ENCODE measurements at regions not wholly inside any gene's neighbourhood (a gene's known extent, or its start where the extent isn't known, plus 50 kb on each side); places are given as distances from the start of the nearest gene placed in this dataset.

- TF ChIP-seq, protein P1, sequence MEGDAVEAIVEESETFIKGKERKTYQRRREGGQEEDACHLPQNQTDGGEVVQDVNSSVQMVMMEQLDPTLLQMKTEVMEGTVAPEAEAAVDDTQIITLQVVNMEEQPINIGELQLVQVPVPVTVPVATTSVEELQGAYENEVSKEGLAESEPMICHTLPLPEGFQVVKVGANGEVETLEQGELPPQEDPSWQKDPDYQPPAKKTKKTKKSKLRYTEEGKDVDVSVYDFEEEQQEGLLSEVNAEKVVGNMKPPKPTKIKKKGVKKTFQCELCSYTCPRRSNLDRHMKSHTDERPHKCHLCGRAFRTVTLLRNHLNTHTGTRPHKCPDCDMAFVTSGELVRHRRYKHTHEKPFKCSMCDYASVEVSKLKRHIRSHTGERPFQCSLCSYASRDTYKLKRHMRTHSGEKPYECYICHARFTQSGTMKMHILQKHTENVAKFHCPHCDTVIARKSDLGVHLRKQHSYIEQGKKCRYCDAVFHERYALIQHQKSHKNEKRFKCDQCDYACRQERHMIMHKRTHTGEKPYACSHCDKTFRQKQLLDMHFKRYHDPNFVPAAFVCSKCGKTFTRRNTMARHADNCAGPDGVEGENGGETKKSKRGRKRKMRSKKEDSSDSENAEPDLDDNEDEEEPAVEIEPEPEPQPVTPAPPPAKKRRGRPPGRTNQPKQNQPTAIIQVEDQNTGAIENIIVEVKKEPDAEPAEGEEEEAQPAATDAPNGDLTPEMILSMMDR (conservative IDR thresholded peaks at IDR 0.05; ENCODE audit: low read depth, low read length), result peak; percentile 11
- no peak overlapping the region for H3K4me3 ChIP-seq (ENCODE audit: low read length)
- DNase-seq (ENCODE audit: low read depth), result no peak
These were observed 597.5 kb upstream of the JAG1 start for GRCh38 chr20:11271319-11271718.

- TF ChIP-seq, protein P1 (conservative IDR thresholded peaks at IDR 0.05; ENCODE audit: low read depth, low read length), result no peak
- DNase-seq (ENCODE audit: low read depth), result no peak
These were observed 598.3 kb upstream of the JAG1 start for GRCh38 chr20:11271920-11272594.

GRCh38 chr20:11274141-11274594, 600.4 kb upstream of the JAG1 start:
- TF ChIP-seq, protein P1 (conservative IDR thresholded peaks at IDR 0.05; ENCODE audit: low read depth, low read length), result peak; percentile 48
- no peak for DNase-seq (ENCODE audit: low read depth)
- H3K4me3 ChIP-seq (ENCODE audit: low read length), result no peak overlapping the region

More at GRCh38 chr20:11271920-11272594, 598.3 kb upstream of the JAG1 start:
- no peak overlapping the region for H3K4me3 ChIP-seq (ENCODE audit: low read length)

DNA sequence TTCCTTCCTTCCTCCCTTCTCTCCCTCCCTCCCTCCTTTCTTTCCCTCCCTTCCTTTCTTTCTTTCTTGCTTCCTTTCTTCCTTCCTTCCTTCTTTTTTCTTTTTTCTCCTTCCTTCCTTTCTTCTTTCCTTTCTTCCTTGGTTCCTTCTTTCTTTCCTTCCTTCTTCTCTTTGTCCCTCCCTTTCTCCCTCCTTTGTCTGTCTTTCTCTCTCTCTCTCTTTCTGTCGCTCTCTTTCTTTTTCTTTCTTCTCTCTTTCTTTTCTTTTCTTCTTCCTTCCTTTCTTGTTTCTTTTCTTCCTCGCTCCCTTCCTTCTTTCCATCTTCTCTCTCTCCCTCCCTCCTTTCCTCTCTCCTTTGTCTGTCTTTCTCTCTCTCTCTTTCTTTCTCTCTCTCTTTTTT, 601.9 kb upstream of the JAG1 start:
- no peak for DNase-seq (ENCODE audit: low read depth)
- TF ChIP-seq, protein P1 (conservative IDR thresholded peaks at IDR 0.05; ENCODE audit: low read depth, low read length), result no peak
- no peak overlapping the region for H3K4me3 ChIP-seq (ENCODE audit: low read length)

- DNase-seq (ENCODE audit: low read depth), result no peak
- H3K4me3 ChIP-seq (ENCODE audit: low read length), result no peak overlapping the region
- TF ChIP-seq, protein P1 (conservative IDR thresholded peaks at IDR 0.05; ENCODE audit: low read depth, low read length), result no peak
These were observed 603.4 kb upstream of the JAG1 start for GRCh38 chr20:11277170-11277569.

DNA sequence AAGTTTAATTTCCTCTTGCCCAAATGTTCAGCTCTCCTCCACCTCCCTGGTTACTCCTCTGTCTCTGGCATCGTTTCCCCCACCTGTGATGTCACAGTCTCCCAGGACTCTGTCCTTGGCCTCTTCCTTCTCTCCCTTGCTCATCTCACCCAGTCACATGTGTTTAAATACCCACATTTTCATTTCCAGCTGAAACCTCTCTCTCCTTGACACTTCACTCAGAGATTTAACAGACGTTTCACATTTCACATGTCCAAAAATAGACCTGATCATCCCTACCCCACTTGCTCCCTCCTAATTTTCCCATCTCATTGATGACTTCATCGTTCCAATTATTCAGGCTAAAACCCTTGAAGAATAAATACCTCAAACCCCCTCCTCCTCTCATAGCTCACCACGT, 604.1 kb upstream of the JAG1 start:
- no peak overlapping the region for H3K4me3 ChIP-seq (ENCODE audit: low read length)
- no peak for DNase-seq (ENCODE audit: low read depth)
- TF ChIP-seq, protein P1 (conservative IDR thresholded peaks at IDR 0.05; ENCODE audit: low read depth, low read length), result no peak

DNA sequence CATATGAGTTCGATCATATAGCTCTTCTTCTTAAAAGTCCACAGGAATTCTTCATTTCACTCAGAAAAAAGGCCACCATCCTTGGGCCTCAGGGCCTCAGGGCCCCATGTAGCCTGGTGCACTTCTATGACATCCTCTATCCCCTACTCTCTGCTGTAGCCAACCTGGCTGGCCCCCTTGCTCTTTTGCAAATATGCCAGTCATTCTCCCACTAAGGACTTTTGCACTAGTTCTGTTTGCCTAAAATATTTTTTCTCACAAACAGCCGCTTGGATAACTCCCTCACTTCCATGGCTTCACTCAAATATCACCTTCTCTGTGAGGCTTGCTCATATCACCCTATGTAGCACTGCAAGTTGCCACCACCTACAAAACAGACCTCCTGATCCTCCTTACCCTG, 604.7 kb upstream of the JAG1 start:
- no peak for DNase-seq (ENCODE audit: low read depth)
- no peak overlapping the region for H3K4me3 ChIP-seq (ENCODE audit: low read length)
- TF ChIP-seq, protein P1 (conservative IDR thresholded peaks at IDR 0.05; ENCODE audit: low read depth, low read length), result no peak
